ENCODE measurements at regions not wholly inside any gene's neighbourhood (a gene's known extent, or its start where the extent isn't known, plus 50 kb on each side); places are given as distances from the start of the nearest gene placed in this dataset.

DNA sequence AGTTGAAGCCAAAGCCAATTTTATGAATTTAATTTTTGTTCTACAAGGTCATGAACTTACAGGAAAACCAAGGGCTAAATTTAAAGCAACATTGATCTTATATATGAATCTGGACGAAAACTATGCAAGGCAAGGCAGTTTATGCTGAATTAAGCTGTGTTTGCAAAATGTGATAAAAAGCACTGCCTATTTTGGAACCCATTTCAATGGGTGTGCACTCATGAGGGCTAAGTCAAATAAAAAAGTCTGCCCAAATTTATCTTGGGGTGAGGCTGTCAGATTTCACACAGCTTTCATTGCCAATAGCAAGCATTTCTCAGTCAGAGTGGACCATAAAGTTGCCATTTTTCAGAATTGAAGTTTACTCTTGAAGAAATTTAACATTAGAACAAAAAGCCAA is 199.9 kb downstream of the LURAP1L start:
- H3K4me1 ChIP-seq (ENCODE audit: low read length) = no peaks in the 10 kb centered on the region; the same call in 1 of the 2 replicates
- no peak overlapping the region for H3K4me2 ChIP-seq (ENCODE audit: low read depth, low read length)
- TF ChIP-seq EZH2phosphoT487 (IDR thresholded peaks at IDR 0.05; ENCODE audit: low read length) (no peak), EZH2 (optimal IDR thresholded peaks at IDR 0.05; ENCODE audit: low read depth, low read length) (no peak)
- TF ChIP-seq, protein P1, sequence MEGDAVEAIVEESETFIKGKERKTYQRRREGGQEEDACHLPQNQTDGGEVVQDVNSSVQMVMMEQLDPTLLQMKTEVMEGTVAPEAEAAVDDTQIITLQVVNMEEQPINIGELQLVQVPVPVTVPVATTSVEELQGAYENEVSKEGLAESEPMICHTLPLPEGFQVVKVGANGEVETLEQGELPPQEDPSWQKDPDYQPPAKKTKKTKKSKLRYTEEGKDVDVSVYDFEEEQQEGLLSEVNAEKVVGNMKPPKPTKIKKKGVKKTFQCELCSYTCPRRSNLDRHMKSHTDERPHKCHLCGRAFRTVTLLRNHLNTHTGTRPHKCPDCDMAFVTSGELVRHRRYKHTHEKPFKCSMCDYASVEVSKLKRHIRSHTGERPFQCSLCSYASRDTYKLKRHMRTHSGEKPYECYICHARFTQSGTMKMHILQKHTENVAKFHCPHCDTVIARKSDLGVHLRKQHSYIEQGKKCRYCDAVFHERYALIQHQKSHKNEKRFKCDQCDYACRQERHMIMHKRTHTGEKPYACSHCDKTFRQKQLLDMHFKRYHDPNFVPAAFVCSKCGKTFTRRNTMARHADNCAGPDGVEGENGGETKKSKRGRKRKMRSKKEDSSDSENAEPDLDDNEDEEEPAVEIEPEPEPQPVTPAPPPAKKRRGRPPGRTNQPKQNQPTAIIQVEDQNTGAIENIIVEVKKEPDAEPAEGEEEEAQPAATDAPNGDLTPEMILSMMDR (IDR thresholded peaks at IDR 0.05; ENCODE audit: low read length) = no peak
- DNase-seq = no peak
- H3K9ac ChIP-seq (ENCODE audit: low read length) = no peak overlapping the region
- no peak overlapping the region for H3K4me3 ChIP-seq (ENCODE audit: low read length)
- H2AFZ ChIP-seq (ENCODE audit: low read length) = no peak overlapping the region
- no peak overlapping the region for H3K27ac ChIP-seq (ENCODE audit: low read length)
- no peaks in the 10 kb centered on the region for H3K9me3 ChIP-seq (replicated peaks; ENCODE audit: insufficient read depth, low read length)
- no peaks in the 10 kb centered on the region for H3F3A ChIP-seq (ENCODE audit: insufficient read depth, low read length)
- no peaks in the 10 kb centered on the region for H3K27me3 ChIP-seq (replicated peaks; ENCODE audit: insufficient read depth, low read length)
- H3K36me3 ChIP-seq (replicated peaks; ENCODE audit: insufficient read depth, low read length) = no peaks in the 10 kb centered on the region
- H4K20me1 ChIP-seq (ENCODE audit: insufficient read depth, low read length) = no peaks in the 10 kb centered on the region
- H3K9me2 ChIP-seq (replicated peaks; ENCODE audit: insufficient read depth, low read length) = no peaks in the 10 kb centered on the region
- H3K79me2 ChIP-seq (ENCODE audit: low read length) = no peaks in the 10 kb centered on the region

DNA sequence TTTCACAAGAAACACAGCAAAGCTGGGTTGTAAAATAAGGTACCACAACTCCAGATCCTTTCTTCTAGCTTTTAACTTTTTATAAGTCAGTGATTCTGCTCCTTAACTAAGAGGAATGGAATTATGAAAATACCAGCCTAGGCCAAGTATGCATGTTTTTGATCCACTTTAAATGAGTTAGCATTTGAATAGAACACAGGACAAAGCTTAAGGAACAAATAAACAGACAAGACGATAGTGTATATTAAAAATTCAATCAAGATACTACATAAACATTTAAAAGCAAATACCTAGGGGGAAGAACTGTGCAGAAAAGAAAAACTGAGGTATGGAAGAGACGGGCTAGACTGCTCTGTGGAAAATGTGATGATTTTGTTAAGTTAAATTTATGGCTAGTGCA is 200.7 kb downstream of the LURAP1L start:
- no peaks in the 10 kb centered on the region for H4K20me1 ChIP-seq (ENCODE audit: insufficient read depth, low read length)
- no peaks in the 10 kb centered on the region for H3F3A ChIP-seq (ENCODE audit: insufficient read depth, low read length)
- no peaks in the 10 kb centered on the region; the same call in 1 of the 2 replicates for H3K4me1 ChIP-seq (ENCODE audit: low read length)
- H3K27ac ChIP-seq (ENCODE audit: low read length) = no peak overlapping the region
- H3K9me2 ChIP-seq (replicated peaks; ENCODE audit: insufficient read depth, low read length) = no peaks in the 10 kb centered on the region
- TF ChIP-seq EZH2phosphoT487 (IDR thresholded peaks at IDR 0.05; ENCODE audit: low read length) = no peak
- no peak for TF ChIP-seq EZH2 (optimal IDR thresholded peaks at IDR 0.05; ENCODE audit: low read depth, low read length)
- TF ChIP-seq, protein P1 (IDR thresholded peaks at IDR 0.05; ENCODE audit: low read length) = no peak
- H2AFZ ChIP-seq (ENCODE audit: low read length) = no peak overlapping the region
- no peak overlapping the region for H3K9ac ChIP-seq (ENCODE audit: low read length)
- no peak overlapping the region for H3K4me2 ChIP-seq (ENCODE audit: low read depth, low read length)
- DNase-seq = no peak
- no peaks in the 10 kb centered on the region for H3K36me3 ChIP-seq (replicated peaks; ENCODE audit: insufficient read depth, low read length)
- H3K27me3 ChIP-seq (replicated peaks; ENCODE audit: insufficient read depth, low read length) = no peaks in the 10 kb centered on the region
- no peaks in the 10 kb centered on the region for H3K9me3 ChIP-seq (replicated peaks; ENCODE audit: insufficient read depth, low read length)
- H3K79me2 ChIP-seq (ENCODE audit: low read length) = no peaks in the 10 kb centered on the region
- no peak overlapping the region for H3K4me3 ChIP-seq (ENCODE audit: low read length)

DNA sequence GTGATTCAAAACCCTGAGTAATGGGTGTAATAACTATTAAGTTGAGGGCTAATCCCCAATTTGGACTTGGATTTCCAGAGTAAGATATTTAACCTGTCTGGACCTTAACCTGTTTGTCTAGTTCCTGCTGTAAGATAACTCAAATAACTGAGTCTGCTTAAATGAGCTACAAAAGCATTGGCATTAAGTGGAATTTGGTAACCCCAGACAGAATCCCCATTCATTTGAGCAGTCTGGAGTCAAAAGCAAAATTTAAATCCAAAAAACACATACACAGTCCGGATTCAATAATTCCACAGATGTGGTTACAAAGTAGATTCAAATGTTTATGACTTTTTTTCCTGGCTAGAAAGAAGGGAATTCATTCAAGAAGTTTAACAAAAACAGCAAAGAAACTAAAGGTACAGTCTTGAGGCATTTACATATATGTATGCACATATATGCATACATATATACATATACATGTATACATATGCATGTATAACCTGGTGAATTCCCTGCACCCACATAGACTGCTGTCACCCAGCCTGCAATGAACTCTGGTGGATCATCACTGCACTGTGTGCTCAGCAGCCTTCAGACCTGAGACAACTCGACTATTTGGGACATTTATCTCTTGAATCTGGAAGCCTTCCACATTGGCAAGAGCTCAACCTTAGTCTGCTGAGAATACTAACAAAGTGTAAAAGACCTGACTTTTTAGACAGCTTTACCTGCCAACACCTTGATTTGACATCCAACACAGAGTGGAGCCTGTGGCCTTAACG is 205.4 kb downstream of the LURAP1L start:
- DNase-seq = no peak
- TF ChIP-seq EZH2 (optimal IDR thresholded peaks at IDR 0.05; ENCODE audit: low read depth, low read length) = no peak
- TF ChIP-seq, protein P1 (IDR thresholded peaks at IDR 0.05; ENCODE audit: low read length) = no peak
- TF ChIP-seq EZH2phosphoT487 (IDR thresholded peaks at IDR 0.05; ENCODE audit: low read length) = no peak
- H3K4me1 ChIP-seq (ENCODE audit: low read length) = no peaks in the 10 kb centered on the region
- no peaks in the 10 kb centered on the region for H3K79me2 ChIP-seq (ENCODE audit: low read length)
- H3K27ac ChIP-seq (ENCODE audit: low read length) = no peak overlapping the region
- H3K9me2 ChIP-seq (replicated peaks; ENCODE audit: insufficient read depth, low read length) = no peaks in the 10 kb centered on the region
- H4K20me1 ChIP-seq (ENCODE audit: insufficient read depth, low read length) = no peaks in the 10 kb centered on the region
- no peaks in the 10 kb centered on the region for H3K27me3 ChIP-seq (replicated peaks; ENCODE audit: insufficient read depth, low read length)
- H3K4me2 ChIP-seq (ENCODE audit: low read depth, low read length) = no peak overlapping the region
- H2AFZ ChIP-seq (ENCODE audit: low read length) = no peak overlapping the region
- H3K9ac ChIP-seq (ENCODE audit: low read length) = no peak overlapping the region
- no peaks in the 10 kb centered on the region for H3K9me3 ChIP-seq (replicated peaks; ENCODE audit: insufficient read depth, low read length)
- no peaks in the 10 kb centered on the region for H3K36me3 ChIP-seq (replicated peaks; ENCODE audit: insufficient read depth, low read length)
- no peaks in the 10 kb centered on the region for H3F3A ChIP-seq (ENCODE audit: insufficient read depth, low read length)
- no peak overlapping the region for H3K4me3 ChIP-seq (ENCODE audit: low read length)
